Liver (tissue), 8 donors: ENCODE measurements at regions not wholly inside any gene's neighbourhood (a gene's known extent, or its start where the extent isn't known, plus 50 kb on each side); places are given as distances from the start of the nearest gene placed in this dataset.

ENCODE experiments used
- DNase-seq: peaks from one replicate; pipeline ENCODE4 v3.0.0-alpha.2; 2017; ENCODE audit warnings: low spot score
- H3K27ac ChIP-seq, 2 donors: one replicate each; pipeline ENCODE4 v1.7.0; 2013; ENCODE audit warnings: inconsistent platforms in 2 of 2, low read length in 2 of 2, control low read depth in 1 of 2, low read depth in 1 of 2, mild to moderate bottlenecking in 1 of 2
- H3K27me3 ChIP-seq, 4 donors: one replicate each; pipeline versions ENCODE4 v1.6.1 to v1.7.0; 2013; ENCODE audit warnings: low read length in 3 of 4, inconsistent platforms in 1 of 4, mild to moderate bottlenecking in 1 of 4, moderate library complexity in 1 of 4; ENCODE audit not compliant: control insufficient read depth in 4 of 4, insufficient read depth in 4 of 4
- H3K36me3 ChIP-seq, 4 donors: one replicate each; pipeline versions ENCODE4 v1.6.1 to v1.7.0; 2013; ENCODE audit warnings: low read length in 3 of 4, mild to moderate bottlenecking in 3 of 4, low read depth in 1 of 4, moderate library complexity in 1 of 4; ENCODE audit not compliant: control insufficient read depth in 4 of 4, insufficient read depth in 3 of 4
- H3K4me1 ChIP-seq, 4 donors: one replicate each; pipeline versions ENCODE4 v1.6.1 to v1.7.0; 2013; ENCODE audit warnings: low read length in 3 of 4, mild to moderate bottlenecking in 3 of 4, moderate library complexity in 1 of 4; ENCODE audit not compliant: control insufficient read depth in 4 of 4, insufficient read depth in 4 of 4
- H3K4me3 ChIP-seq, 3 donors: one replicate each; pipeline versions ENCODE4 v1.6.1 to v1.7.0; 2013; ENCODE audit warnings: low read length in 3 of 3, control low read depth in 1 of 3, low read depth in 1 of 3, mild to moderate bottlenecking in 1 of 3
- H3K9ac ChIP-seq, 2 donors: one replicate each; pipeline ENCODE4 v1.7.0; 2013; ENCODE audit warnings: low read length in 2 of 2, mild to moderate bottlenecking in 2 of 2, moderate library complexity in 2 of 2, control low read depth in 1 of 2, low read depth in 1 of 2
- H3K9me3 ChIP-seq, 4 donors: one replicate each; pipeline versions ENCODE4 v1.6.1 to v1.7.0; 2013; ENCODE audit warnings: low read length in 3 of 4; ENCODE audit not compliant: control insufficient read depth in 4 of 4
- ATF3 ChIP-seq: IDR thresholded peaks from 2 replicates; pipeline ENCODE4 v1.6.1; 2016; ENCODE audit warnings: antibody characterized with exemption
- EGR1 ChIP-seq, 2 donors: IDR thresholded peaks; 2 replicates each; pipeline ENCODE4 v1.6.1; 2016 to 2018; ENCODE audit warnings: antibody characterized with exemption in 2 of 2, low read depth in 2 of 2
- FOXA1 ChIP-seq: IDR thresholded peaks from 2 replicates; pipeline ENCODE4 v1.6.1; 2016; ENCODE audit warnings: antibody characterized with exemption
- FOXA2 ChIP-seq: IDR thresholded peaks from 2 replicates; pipeline ENCODE4 v1.6.1; 2016; ENCODE audit warnings: antibody characterized with exemption
- GABPA ChIP-seq, 2 donors: IDR thresholded peaks in 1 of 2; conservative IDR thresholded peaks in 1 of 2; 2 replicates each; pipeline ENCODE4 v1.6.1; 2016; ENCODE audit warnings: antibody characterized with exemption in 2 of 2, mild to moderate bottlenecking in 1 of 2, moderate library complexity in 1 of 2
- HNF4A ChIP-seq, 2 donors: conservative IDR thresholded peaks; 2 replicates each; pipeline ENCODE4 v1.6.1; 2016; ENCODE audit warnings: antibody characterized with exemption in 2 of 2, mild to moderate bottlenecking in 2 of 2
- HNF4G ChIP-seq: IDR thresholded peaks from 2 replicates; pipeline ENCODE4 v1.6.1; 2016; ENCODE audit warnings: antibody characterized with exemption
- JUND ChIP-seq, 2 donors: IDR thresholded peaks; 2 replicates each; pipeline ENCODE4 v1.6.1; 2016; ENCODE audit warnings: antibody characterized with exemption in 2 of 2
- MAX ChIP-seq: IDR thresholded peaks from 2 replicates; pipeline ENCODE4 v1.6.1; 2016; ENCODE audit warnings: antibody characterized with exemption
- NR2F2 ChIP-seq: IDR thresholded peaks from 2 replicates; pipeline ENCODE4 v1.6.1; 2016; ENCODE audit warnings: antibody characterized with exemption
- RAD21 ChIP-seq, 2 donors: IDR thresholded peaks; 2 replicates each; pipeline ENCODE4 v1.6.1; 2016; ENCODE audit warnings: antibody characterized with exemption in 2 of 2, mild to moderate bottlenecking in 2 of 2
- REST ChIP-seq: IDR thresholded peaks from 2 replicates; pipeline ENCODE4 v1.6.1; 2016; ENCODE audit warnings: antibody characterized with exemption, mild to moderate bottlenecking
- RXRA ChIP-seq, 2 donors: IDR thresholded peaks; 2 replicates each; pipeline ENCODE4 v1.6.1; 2017 to 2018; ENCODE audit warnings: antibody characterized with exemption in 2 of 2, mild to moderate bottlenecking in 1 of 2
- SP1 ChIP-seq: IDR thresholded peaks from 2 replicates; pipeline ENCODE4 v1.6.1; 2018; ENCODE audit warnings: antibody characterized with exemption, mild to moderate bottlenecking
- TAF1 ChIP-seq: conservative IDR thresholded peaks from 2 replicates; pipeline ENCODE4 v1.6.1; 2016; ENCODE audit warnings: antibody characterized with exemption, mild to moderate bottlenecking
- YY1 ChIP-seq: IDR thresholded peaks from 2 replicates; pipeline ENCODE4 v1.6.1; 2016; ENCODE audit warnings: antibody characterized with exemption, mild to moderate bottlenecking
- WGBS: extraction: QIAGEN DNeasy Blood & Tissue Kit; methylation state at CpG from one replicate; pipeline ENCODE4 v1.1.7; 2013; 5-methylcytosine and 5-hydroxymethylcytosine counted together
- TF ChIP-seq, protein P1 (sequence below): fragments of 150-350 bp; IDR thresholded peaks from 2 replicates; pipeline ENCODE4 v1.5.1; 2017; ENCODE audit warnings: improper control_type of control experiment, low read depth, low read length; ENCODE audit not compliant: missing input control
- TF ChIP-seq, protein P2 (sequence below): IDR thresholded peaks from 2 replicates; pipeline ENCODE4 v1.6.1; 2016; ENCODE audit warnings: antibody characterized with exemption
- donor health status: healthy.
- donor health status: healthy.
- donor health status: healthy.
- donor health status: healthy.
- donor health status: healthy.

DNA sequence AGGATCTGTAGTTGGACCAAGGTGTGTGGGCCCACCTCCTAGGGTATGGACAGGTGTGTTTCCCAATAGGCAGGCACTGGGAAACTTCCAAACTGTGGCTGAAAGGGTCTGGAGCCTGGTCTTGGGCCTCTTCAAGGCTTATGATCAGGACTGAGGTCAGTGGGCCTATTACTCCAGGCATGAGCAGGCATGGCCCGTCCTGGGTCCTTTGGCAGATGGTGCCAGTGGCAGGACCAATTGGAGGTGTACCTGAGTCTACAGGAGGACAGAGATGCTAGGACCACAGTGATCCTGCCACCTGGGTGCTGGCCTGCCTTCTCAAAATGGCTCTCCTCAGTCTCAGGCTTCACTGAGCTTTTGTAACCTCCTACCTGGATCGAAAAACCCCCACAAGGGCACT lies 95.4 kb downstream of the RAB18 start:
- peaks cover 0 to 9% (median 3%) of the 10 kb centered on the region in 4 donors for H3K4me1 ChIP-seq
- H3K9ac ChIP-seq: no peak overlapping the region
- no peaks in the 10 kb centered on the region for H3K36me3 ChIP-seq
- no peak for DNase-seq
- WGBS: 91% methylated on average over 2 of the region's 2 CpGs
- TF ChIP-seq, protein P1, sequence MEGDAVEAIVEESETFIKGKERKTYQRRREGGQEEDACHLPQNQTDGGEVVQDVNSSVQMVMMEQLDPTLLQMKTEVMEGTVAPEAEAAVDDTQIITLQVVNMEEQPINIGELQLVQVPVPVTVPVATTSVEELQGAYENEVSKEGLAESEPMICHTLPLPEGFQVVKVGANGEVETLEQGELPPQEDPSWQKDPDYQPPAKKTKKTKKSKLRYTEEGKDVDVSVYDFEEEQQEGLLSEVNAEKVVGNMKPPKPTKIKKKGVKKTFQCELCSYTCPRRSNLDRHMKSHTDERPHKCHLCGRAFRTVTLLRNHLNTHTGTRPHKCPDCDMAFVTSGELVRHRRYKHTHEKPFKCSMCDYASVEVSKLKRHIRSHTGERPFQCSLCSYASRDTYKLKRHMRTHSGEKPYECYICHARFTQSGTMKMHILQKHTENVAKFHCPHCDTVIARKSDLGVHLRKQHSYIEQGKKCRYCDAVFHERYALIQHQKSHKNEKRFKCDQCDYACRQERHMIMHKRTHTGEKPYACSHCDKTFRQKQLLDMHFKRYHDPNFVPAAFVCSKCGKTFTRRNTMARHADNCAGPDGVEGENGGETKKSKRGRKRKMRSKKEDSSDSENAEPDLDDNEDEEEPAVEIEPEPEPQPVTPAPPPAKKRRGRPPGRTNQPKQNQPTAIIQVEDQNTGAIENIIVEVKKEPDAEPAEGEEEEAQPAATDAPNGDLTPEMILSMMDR: no peak
- no peak for TF ChIP-seq HNF4G
- TF ChIP-seq FOXA2: no peak
- peaks cover 0 to under 1% (median 0%) of the 10 kb centered on the region in 4 donors for H3K9me3 ChIP-seq
- H3K4me3 ChIP-seq: no peak overlapping the region
- no peak overlapping the region for H3K27ac ChIP-seq
- no peaks in the 10 kb centered on the region for H3K27me3 ChIP-seq

DNA sequence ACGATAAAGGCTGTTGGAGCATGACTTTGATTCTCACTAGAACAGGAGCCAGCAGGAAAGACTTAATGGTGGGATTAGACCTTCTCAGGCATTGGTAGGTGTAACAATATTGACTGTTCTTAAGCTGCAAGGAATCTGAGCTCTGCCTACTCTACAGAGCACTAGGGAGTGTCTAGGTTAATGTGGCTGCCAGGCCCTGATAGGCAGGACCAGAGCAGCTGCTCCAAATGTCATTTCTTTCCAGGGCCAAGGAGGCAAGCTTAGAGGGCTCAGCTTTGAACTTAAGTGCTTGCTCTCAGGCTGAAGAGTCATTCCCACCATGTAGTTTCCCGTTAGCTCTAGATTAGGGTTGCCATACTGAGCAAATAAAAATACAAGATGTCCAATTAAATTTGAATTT lies 96.8 kb downstream of the RAB18 start:
- Histone ChIP-seq H3K9me3 (no peaks in the 10 kb centered on the region), H3K27ac (no peak overlapping the region), H3K4me3 (no peak overlapping the region), H3K9ac (no peak overlapping the region), H3K27me3 (no peaks in the 10 kb centered on the region), H3K4me1 (peaks cover 0 to 9% (median 3%) of the 10 kb centered on the region in 4 donors), H3K36me3 (no peaks in the 10 kb centered on the region)
- no peak for DNase-seq
- TF ChIP-seq HNF4A (conservative IDR thresholded peaks at IDR 0.05): no peak
- no peak for TF ChIP-seq ATF3
- TF ChIP-seq FOXA2: no peak
- no peak for TF ChIP-seq JUND (IDR thresholded peaks at IDR 0.05)
- no peak for TF ChIP-seq GABPA (IDR thresholded peaks at IDR 0.05 in 1 of 2, conservative IDR thresholded peaks at IDR 0.05 in 1 of 2)
- no peak for TF ChIP-seq FOXA1
- no peak for TF ChIP-seq YY1
- no peak for TF ChIP-seq HNF4G
- no peak for TF ChIP-seq RAD21 (IDR thresholded peaks at IDR 0.05)
- TF ChIP-seq TAF1: no peak
- no peak for TF ChIP-seq SP1
- no peak for TF ChIP-seq REST
- TF ChIP-seq, protein P1: no peak
- no peak for TF ChIP-seq EGR1 (IDR thresholded peaks at IDR 0.05; ENCODE audit: low read depth in 2 of 2)
- no peak for TF ChIP-seq RXRA (IDR thresholded peaks at IDR 0.05)
- TF ChIP-seq, protein P2, sequence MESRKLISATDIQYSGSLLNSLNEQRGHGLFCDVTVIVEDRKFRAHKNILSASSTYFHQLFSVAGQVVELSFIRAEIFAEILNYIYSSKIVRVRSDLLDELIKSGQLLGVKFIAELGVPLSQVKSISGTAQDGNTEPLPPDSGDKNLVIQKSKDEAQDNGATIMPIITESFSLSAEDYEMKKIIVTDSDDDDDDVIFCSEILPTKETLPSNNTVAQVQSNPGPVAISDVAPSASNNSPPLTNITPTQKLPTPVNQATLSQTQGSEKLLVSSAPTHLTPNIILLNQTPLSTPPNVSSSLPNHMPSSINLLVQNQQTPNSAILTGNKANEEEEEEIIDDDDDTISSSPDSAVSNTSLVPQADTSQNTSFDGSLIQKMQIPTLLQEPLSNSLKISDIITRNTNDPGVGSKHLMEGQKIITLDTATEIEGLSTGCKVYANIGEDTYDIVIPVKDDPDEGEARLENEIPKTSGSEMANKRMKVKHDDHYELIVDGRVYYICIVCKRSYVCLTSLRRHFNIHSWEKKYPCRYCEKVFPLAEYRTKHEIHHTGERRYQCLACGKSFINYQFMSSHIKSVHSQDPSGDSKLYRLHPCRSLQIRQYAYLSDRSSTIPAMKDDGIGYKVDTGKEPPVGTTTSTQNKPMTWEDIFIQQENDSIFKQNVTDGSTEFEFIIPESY: no peak
- TF ChIP-seq MAX: no peak
- TF ChIP-seq NR2F2: no peak
- WGBS: 92% methylated on average over 2 of the region's 2 CpGs
